Small intestine (tissue), 7 donors: ENCODE measurements at regions not wholly inside any gene's neighbourhood (a gene's known extent, or its start where the extent isn't known, plus 50 kb on each side); places are given as distances from the start of the nearest gene placed in this dataset.
A peak's percentile ranks its signal among the peaks of the same experiment; 100 is the strongest.

Experiments used
- DNase-seq, 2 donors: peaks; one replicate each; pipeline versions ENCODE4 v3.0.0 to v3.0.0-alpha.2; 2013
- FAIRE-seq: peaks from 2 replicates; lab custom pipeline; 2012; peaks lifted over from hg19 to GRCh38; lab: Jason Lieb, UNC
- H3K27ac ChIP-seq, 3 donors: one replicate each; pipeline ENCODE4 v1.5.1; 2013; ENCODE audit warnings: low read length in 2 of 3, mild to moderate bottlenecking in 2 of 3, control low read depth in 1 of 3, inconsistent platforms in 1 of 3, low read depth in 1 of 3, moderate library complexity in 1 of 3
- H3K27me3 ChIP-seq, 3 donors: one replicate each; pipeline ENCODE4 v1.6.1; 2013; ENCODE audit warnings: low read length in 3 of 3, inconsistent platforms in 1 of 3; ENCODE audit not compliant: control insufficient read depth in 3 of 3, insufficient read depth in 3 of 3
- H3K36me3 ChIP-seq, 3 donors: one replicate each; pipeline ENCODE4 v1.6.1; 2013; ENCODE audit warnings: low read length in 3 of 3, inconsistent platforms in 1 of 3, low read depth in 1 of 3, mild to moderate bottlenecking in 1 of 3, moderate library complexity in 1 of 3; ENCODE audit not compliant: control insufficient read depth in 3 of 3, insufficient read depth in 2 of 3
- H3K4me1 ChIP-seq, 3 donors: one replicate each; pipeline ENCODE4 v1.6.1; 2013; ENCODE audit warnings: low read length in 2 of 3, inconsistent platforms in 1 of 3, low read depth in 1 of 3, mild to moderate bottlenecking in 1 of 3, moderate library complexity in 1 of 3; ENCODE audit not compliant: control insufficient read depth in 3 of 3, insufficient read depth in 2 of 3
- H3K4me3 ChIP-seq, 3 donors: one replicate each; pipeline ENCODE4 v1.5.1; 2013; ENCODE audit warnings: low read length in 3 of 3, control low read depth in 1 of 3, inconsistent platforms in 1 of 3, low read depth in 1 of 3, mild to moderate bottlenecking in 1 of 3, moderate library complexity in 1 of 3
- H3K9me3 ChIP-seq, 2 donors: one replicate each; pipeline ENCODE4 v1.6.1; 2013; ENCODE audit warnings: low read depth in 1 of 2, low read length in 1 of 2; ENCODE audit not compliant: control insufficient read depth in 2 of 2, insufficient read depth in 1 of 2
- WGBS, 3 donors: extraction: QIAGEN DNeasy Blood & Tissue Kit; methylation state at CpG; one replicate each; pipeline ENCODE4 v1.1.7; 2013; 5-methylcytosine and 5-hydroxymethylcytosine counted together
- donor health status: healthy with polysubstance abuse.
- donor health status: control.
- donor health status: control.
- donor health status: Bipolar disorder and iron deficiency.
- donor health status: healthy.

GRCh38 chr1:229208481-229208880 lies 62.4 kb upstream of the RAB4A start:
- DNase-seq (no peak), FAIRE-seq (no peak)
- Histone ChIP-seq H3K27me3 (no peaks in the 10 kb centered on the region), H3K27ac (no peak overlapping the region), H3K9me3 (no peaks in the 10 kb centered on the region), H3K4me3 (no peak overlapping the region), H3K4me1 (peaks cover 0 to 27% (median 0%) of the 10 kb centered on the region in 3 donors), H3K36me3 (no peaks in the 10 kb centered on the region)
- WGBS, 3 donors = 72 to 89% (median 86%) methylated on average over 3 of the region's 3 CpGs

DNA sequence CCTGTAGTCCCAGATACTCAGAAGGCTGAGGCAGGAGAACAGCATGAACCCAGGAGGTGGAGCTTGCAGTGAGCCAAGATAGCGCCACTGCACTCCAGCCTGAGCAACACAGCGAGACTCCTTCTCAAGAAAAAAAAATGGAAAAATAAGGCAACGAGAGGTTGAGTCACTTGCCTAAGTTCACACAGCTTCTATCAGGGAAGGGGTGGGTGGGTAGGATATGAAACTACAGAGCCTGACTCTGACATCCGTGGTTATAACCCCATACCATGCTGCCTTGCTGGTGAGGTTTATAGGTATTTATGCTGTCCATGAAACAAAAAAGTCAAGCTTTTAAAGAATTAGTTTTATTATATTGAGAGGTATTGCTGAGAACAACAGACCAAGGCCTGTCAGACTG lies 61.5 kb upstream of the RAB4A start:
- Histone ChIP-seq H3K27ac (peak overlapping the region in 1 of 3 donors; percentile 69), H3K27me3 (no peaks in the 10 kb centered on the region), H3K4me1 (peaks cover 0 to 19% (median 0%) of the 10 kb centered on the region in 3 donors), H3K36me3 (no peaks in the 10 kb centered on the region), H3K9me3 (no peaks in the 10 kb centered on the region), H3K4me3 (no peak overlapping the region)
- DNase-seq (no peak), FAIRE-seq (no peak)
- WGBS, 3 donors = 79 to 95% (median 84%) methylated on average over 4 of the region's 4 CpGs

GRCh38 chr1:229209816-229210215 lies 61.1 kb upstream of the RAB4A start:
- WGBS, 3 donors = 79 to 85% (median 83%) methylated on average over 4 of the region's 4 CpGs
- Histone ChIP-seq H3K4me1 (peaks cover 0 to 15% (median 0%) of the 10 kb centered on the region in 3 donors), H3K27ac (peak overlapping the region in 1 of 3 donors; percentile 69), H3K9me3 (no peaks in the 10 kb centered on the region), H3K27me3 (no peaks in the 10 kb centered on the region), H3K36me3 (no peaks in the 10 kb centered on the region), H3K4me3 (no peak overlapping the region)
- peak in 1 of 2 donors; percentile 56 for DNase-seq
- no peak for FAIRE-seq

DNA sequence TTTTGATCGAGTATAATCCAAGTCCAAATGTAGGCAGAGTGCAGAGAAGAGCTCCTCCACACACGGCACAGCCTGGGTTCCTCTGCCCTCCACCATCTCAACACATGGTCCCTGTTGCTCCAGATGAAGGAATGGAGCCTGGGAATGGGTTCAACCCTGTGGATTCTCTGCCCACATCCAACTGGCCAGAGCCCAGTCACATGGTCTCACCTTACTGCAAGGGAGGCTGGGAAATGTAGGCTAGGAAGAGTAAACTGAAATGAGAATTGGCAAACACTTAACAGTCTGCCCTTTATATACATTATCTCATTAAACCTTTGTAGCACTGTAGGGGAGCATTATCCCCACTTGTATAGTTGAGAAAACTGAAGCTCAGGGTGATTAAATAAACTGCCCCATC lies 60.1 kb upstream of the RAB4A start:
- DNase-seq = no peak
- Histone ChIP-seq H3K9me3 (no peaks in the 10 kb centered on the region), H3K4me1 (peaks cover 0 to 11% (median 0%) of the 10 kb centered on the region in 3 donors), H3K27ac (no peak overlapping the region), H3K4me3 (no peak overlapping the region), H3K36me3 (no peaks in the 10 kb centered on the region), H3K27me3 (no peaks in the 10 kb centered on the region)
- WGBS, 3 donors = 88 to 100% (median 96%) methylated on average over 2 of the region's 2 CpGs
- no peak for FAIRE-seq

DNA sequence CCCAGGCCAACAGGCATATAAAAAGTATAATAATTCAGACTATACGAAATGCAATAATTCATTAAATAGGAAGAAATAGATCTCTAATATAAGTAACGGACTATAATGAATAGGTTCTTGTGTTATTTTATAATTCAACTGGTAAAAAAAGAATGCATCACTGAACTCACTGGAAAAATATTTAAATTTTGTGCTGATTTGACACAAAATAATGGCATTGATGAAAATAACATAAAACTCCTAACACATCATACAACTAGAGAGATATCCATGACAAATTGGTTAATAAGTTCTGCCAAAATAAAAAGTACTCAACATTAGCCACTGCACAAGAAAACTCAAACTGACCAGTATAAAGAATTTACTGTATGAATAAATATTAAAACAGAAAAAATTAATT lies 57.1 kb upstream of the RAB4A start:
- Histone ChIP-seq H3K27ac (no peak overlapping the region), H3K4me1 (peaks cover 0 to 13% (median 0%) of the 10 kb centered on the region in 3 donors), H3K9me3 (no peaks in the 10 kb centered on the region), H3K36me3 (no peaks in the 10 kb centered on the region), H3K27me3 (no peaks in the 10 kb centered on the region), H3K4me3 (no peak overlapping the region)
- DNase-seq (no peak), FAIRE-seq (no peak)
- 91 to 95% (median 92%) methylated on average over 2 of the region's 2 CpGs for WGBS, 3 donors

DNA sequence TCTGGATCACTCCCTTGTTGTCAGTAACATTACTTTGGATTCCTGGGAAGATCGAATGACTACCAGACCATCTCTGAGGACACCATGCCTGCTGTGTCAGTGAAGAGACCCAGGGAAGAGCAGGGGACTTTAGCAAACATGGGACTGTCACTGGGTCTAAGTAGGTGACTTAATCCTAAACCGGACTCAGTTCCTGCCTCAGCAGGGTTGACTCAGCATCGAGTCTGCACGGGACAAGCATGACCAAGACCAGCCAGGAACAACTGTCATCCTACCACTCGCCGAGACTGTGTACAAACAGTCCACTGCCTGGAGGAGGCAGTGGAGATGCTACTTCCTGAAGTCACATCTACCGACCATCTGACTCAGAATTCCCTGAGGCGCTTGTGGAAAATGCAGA lies 53.2 kb upstream of the RAB4A start:
- FAIRE-seq (no peak), DNase-seq (no peak)
- Histone ChIP-seq H3K27ac (no peak overlapping the region), H3K27me3 (no peaks in the 10 kb centered on the region), H3K9me3 (no peaks in the 10 kb centered on the region), H3K4me3 (no peak overlapping the region), H3K36me3 (no peaks in the 10 kb centered on the region), H3K4me1 (peaks cover 0 to 22% (median 3%) of the 10 kb centered on the region in 3 donors)
- 62 to 74% (median 69%) methylated on average over 8 of the region's 8 CpGs for WGBS, 3 donors

GRCh38 chr1:229218612-229219025 lies 52.3 kb upstream of the RAB4A start:
- no peak for DNase-seq
- no peaks in the 10 kb centered on the region for H3K9me3 ChIP-seq
- WGBS, 3 donors = 29 to 42% (median 31%) methylated on average over 1 of the region's 1 CpG
- FAIRE-seq = no peak
- no peak overlapping the region for H3K27ac ChIP-seq
- H3K4me3 ChIP-seq = no peak overlapping the region
- no peaks in the 10 kb centered on the region for H3K36me3 ChIP-seq
- peaks cover 0 to 26% (median 3%) of the 10 kb centered on the region in 3 donors for H3K4me1 ChIP-seq
- H3K27me3 ChIP-seq = no peaks in the 10 kb centered on the region

GRCh38 chr1:229220163-229220846 lies 50.6 kb upstream of the RAB4A start:
- Histone ChIP-seq H3K4me3 (no peak overlapping the region), H3K36me3 (no peaks in the 10 kb centered on the region), H3K27me3 (no peaks in the 10 kb centered on the region), H3K27ac (peak overlapping the region; percentile 35 to 94 (median 89)), H3K9me3 (no peaks in the 10 kb centered on the region), H3K4me1 (peaks cover 2 to 37% (median 3%) of the 10 kb centered on the region in 3 donors)
- no peak for FAIRE-seq
- WGBS, 3 donors = 45 to 97% (median 96%) methylated on average over 1 of the region's 1 CpG
- DNase-seq = no peak
